IgD-negative memory B cell (primary cell): ENCODE measurements at regions not wholly inside any gene's neighbourhood (a gene's known extent, or its start where the extent isn't known, plus 50 kb on each side); places are given as distances from the start of the nearest gene placed in this dataset.

Source experiments
- H3K27ac Mint-ChIP-seq, 3 donors: one replicate each; pipeline ENCODE4 v1.8.0; 2020 to 2022; ENCODE audit warnings: mild to moderate bottlenecking in 3 of 3, mixed read lengths in 3 of 3, moderate library complexity in 1 of 3
- H3K27me3 Mint-ChIP-seq: one replicate; pipeline ENCODE4 v1.8.0; 2021; ENCODE audit warnings: mixed read lengths
- H3K36me3 Mint-ChIP-seq: one replicate; pipeline ENCODE4 v1.8.0; 2020; ENCODE audit warnings: mild to moderate bottlenecking, mixed read lengths
- H3K4me1 Mint-ChIP-seq, 3 donors: one replicate each; pipeline ENCODE4 v1.8.0; 2020 to 2022; ENCODE audit warnings: mixed read lengths in 3 of 3, mild to moderate bottlenecking in 1 of 3
- H3K4me3 Mint-ChIP-seq, 4 donors: one replicate each; pipeline ENCODE4 v1.8.0; 2020 to 2022; ENCODE audit warnings: mild to moderate bottlenecking in 4 of 4, mixed read lengths in 4 of 4, moderate library complexity in 3 of 4
- H3K9me3 Mint-ChIP-seq, 3 donors: one replicate each; pipeline ENCODE4 v1.8.0; 2020 to 2021; ENCODE audit warnings: mixed read lengths in 3 of 3, mild to moderate bottlenecking in 1 of 3

DNA sequence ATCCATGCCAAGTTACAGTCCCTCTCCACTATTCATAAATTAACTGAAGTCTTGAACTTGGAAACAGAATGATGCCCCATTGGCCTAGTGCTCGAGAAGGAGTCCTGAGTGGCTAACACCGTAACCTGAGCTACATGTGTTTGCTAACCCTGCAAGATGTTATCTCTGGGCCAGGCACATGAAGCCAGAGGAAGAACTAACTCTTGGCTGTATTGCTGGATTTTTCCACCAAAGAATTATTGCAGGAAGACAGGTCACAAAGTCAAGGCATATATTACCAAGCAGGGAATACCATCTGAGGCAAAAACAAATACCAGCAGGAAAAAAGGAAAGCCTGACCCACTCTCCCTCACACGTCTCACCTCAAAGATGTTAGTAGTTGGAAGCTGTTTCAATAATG, 148.9 kb upstream of the PHACTR1 start:
- Mint-ChIP-seq H3K27ac (no peak overlapping the region), H3K4me3 (no peak overlapping the region), H3K36me3 (peaks cover 4% of the 10 kb centered on the region), H3K9me3 (peaks cover 3 to 10% (median 9%) of the 10 kb centered on the region in 3 donors), H3K27me3 (peaks cover 4% of the 10 kb centered on the region), H3K4me1 (no peaks in the 10 kb centered on the region)

DNA sequence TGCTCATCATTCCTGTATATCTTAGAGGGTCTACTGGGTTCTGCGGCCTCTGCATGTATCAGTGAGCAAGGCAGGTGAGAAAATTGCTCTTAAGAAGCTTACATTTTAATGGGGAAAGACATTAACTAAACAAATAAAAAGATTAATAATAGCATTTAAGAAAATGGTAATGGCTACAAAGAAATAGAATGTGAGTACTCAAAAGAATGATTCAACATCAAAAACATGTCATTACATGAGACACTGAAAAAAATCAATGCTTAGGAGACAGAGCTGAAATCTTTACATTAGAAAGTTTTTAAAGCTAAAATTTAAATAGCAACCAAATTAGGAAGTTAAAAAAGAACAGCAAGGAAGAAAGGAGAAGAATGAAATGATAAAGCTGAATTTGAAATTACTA, 146.9 kb upstream of the PHACTR1 start:
- H3K4me3 Mint-ChIP-seq, result no peak overlapping the region
- peaks cover 4% of the 10 kb centered on the region for H3K27me3 Mint-ChIP-seq
- H3K27ac Mint-ChIP-seq, result no peak overlapping the region
- H3K9me3 Mint-ChIP-seq, result peaks cover 0 to 7% (median 0%) of the 10 kb centered on the region in 3 donors
- H3K4me1 Mint-ChIP-seq, result no peaks in the 10 kb centered on the region
- peaks cover 2% of the 10 kb centered on the region for H3K36me3 Mint-ChIP-seq

DNA sequence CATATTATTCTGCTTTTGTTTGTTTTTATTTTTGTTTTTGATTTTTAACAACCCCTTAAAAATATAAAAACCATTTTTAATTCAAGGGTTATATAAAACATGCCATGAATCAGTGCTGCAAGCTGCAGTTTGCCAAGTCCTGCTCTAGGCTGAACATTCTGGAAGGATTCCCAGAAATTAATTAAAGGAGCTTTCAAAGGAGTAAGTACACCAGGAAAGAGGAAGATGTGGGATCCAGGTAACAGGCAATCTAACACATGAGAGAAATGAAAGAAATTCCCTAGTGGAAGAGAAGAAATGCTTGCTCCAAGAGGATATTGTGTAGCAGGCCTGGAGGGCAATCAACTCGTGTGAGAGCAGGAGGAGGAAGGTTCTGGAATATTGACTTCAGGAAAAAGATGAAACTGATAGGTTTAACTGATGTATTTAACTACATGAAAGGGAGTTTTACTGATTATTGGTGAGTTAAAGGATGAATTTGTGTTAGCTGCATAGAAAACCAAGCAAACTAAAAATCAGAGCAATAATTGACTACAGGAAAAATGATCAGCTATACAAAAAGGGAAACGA, 146.0 kb upstream of the PHACTR1 start:
- Mint-ChIP-seq H3K27me3 (peaks cover 3% of the 10 kb centered on the region), H3K27ac (no peak overlapping the region), H3K4me3 (no peak overlapping the region), H3K4me1 (peaks cover 0 to 1% (median 0%) of the 10 kb centered on the region in 3 donors), H3K9me3 (peaks cover 0 to 7% (median 0%) of the 10 kb centered on the region in 3 donors), H3K36me3 (peaks cover 2% of the 10 kb centered on the region)

DNA sequence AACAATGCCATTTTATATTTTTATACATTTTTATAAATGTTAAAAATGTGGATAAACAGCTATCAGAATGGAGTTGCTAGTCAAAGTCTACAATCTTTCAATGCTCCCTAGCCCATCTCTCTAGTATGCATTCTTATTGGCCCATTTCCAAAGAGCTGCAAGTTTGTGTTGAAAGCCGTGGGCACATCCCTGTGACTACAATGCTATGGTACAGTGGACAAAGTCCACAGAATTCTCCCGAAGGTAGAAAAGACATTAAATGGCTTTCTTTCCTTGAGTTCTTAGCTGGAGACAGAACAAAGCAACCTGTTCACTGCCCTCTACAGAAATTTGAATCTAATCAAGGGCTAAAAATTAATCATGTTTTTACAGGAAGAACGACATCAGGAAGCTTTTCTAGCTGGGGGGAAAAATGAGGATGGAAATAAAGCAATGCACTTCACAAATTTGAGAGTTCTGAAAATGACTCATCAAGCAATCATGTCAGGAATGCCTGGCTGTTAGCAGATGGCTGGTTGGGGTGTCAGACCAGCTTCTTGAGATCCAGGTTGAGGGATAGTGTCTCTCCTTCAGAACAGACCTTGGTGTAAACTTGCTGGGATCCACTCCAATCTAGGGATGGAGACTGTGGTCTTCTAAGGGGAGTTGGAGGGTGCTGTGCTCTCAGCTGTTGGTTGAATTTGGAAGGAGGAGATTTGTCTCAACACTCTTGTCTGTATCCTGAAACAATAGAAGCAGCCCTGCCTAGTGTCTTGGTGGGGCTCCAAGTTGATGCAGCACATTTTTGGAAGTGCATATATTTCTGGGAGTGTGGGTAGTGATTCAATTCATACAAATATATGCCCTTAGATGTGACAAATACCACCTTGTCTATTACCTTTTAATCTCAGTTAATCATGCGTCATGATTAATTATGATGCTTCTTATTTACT, 143.4 kb upstream of the PHACTR1 start:
- Mint-ChIP-seq H3K4me1 (peaks cover 0 to 1% (median 0%) of the 10 kb centered on the region in 3 donors), H3K9me3 (no peaks in the 10 kb centered on the region)

DNA sequence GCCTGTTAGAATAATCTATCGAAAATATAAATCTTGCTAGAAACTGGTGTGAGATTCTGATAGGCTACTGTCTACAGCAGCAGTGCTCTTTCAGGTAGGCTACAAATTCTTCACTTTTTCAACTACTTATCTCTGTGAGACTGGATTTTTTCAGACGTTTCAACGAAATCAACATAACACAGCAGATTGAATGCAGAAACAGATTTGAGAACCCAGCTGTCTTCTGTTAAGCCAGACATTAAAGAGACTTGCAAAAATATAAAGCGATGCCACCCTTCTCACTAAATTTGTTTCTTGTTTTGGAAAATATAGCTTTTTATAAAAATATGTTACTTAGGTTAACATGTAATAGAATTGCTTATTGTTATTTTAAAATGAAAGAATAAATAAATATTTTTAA, 140.6 kb upstream of the PHACTR1 start:
- Mint-ChIP-seq H3K9me3 (no peaks in the 10 kb centered on the region), H3K4me1 (peaks cover 0 to 1% (median 0%) of the 10 kb centered on the region in 3 donors), H3K27ac (no peak overlapping the region), H3K27me3 (no peaks in the 10 kb centered on the region), H3K36me3 (no peaks in the 10 kb centered on the region), H3K4me3 (no peak overlapping the region)

More for the DNA sequence above, 143.4 kb upstream of the PHACTR1 start:
- H3K27ac Mint-ChIP-seq, result no peak overlapping the region
- H3K4me3 Mint-ChIP-seq, result no peak overlapping the region
- no peaks in the 10 kb centered on the region for H3K27me3 Mint-ChIP-seq
- peaks cover 2% of the 10 kb centered on the region for H3K36me3 Mint-ChIP-seq

DNA sequence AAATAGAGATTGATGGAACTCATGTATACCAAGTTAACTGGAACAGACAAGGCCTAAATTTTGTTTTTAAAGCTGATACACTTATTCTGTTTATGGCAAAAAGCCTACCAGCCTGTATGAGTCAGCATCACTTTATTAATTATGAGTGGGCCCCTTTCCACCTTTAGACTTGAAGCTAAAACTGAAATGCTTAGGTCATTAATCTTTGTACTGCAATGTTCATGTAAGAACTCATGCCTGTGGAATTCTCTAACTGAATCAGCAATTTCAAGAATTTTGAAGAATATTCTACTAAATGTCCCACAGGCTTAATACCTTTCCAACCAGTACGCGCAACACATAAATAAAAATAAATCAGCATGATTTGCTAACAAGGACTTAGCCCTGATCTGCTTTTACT, 140.2 kb upstream of the PHACTR1 start:
- Mint-ChIP-seq H3K27me3 (no peaks in the 10 kb centered on the region), H3K4me1 (peaks cover 0 to 1% (median 0%) of the 10 kb centered on the region in 3 donors), H3K4me3 (no peak overlapping the region), H3K9me3 (no peaks in the 10 kb centered on the region), H3K27ac (no peak overlapping the region), H3K36me3 (no peaks in the 10 kb centered on the region)

DNA sequence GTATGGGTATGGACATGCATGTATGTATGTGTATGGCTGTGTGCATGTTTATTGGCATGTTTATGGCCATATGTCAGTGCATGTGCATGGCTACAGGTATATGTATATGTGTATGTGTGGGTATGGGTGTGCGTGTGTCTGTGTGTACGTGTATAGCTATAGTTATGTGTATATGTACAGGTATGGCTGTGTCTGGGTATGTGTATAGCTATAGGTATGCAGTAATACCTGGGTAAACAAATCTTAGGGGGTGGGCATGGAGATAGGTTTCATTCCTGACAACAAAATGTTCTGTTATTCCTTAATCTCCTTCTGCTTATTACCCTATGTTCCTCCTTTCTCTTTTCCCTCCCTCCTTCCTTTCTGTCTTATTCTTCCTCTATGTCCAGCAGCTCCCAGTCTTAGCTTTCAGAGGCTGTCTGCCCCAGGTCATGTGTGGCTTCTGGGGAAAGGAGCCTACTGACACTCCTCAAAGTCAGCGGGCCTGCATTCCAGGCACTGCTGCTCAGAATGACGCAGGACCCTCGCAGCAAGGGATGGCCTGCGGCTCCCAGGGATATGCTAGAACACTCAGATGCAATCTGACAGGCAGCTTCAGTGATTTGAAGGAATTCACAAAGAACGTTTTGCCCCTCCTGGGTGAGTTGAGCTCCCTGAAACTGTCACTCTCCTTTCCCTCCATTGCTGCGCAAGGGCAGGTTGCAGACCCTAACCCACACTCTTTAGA, 139.3 kb upstream of the PHACTR1 start:
- no peaks in the 10 kb centered on the region for H3K9me3 Mint-ChIP-seq
- no peaks in the 10 kb centered on the region for H3K36me3 Mint-ChIP-seq
- H3K27me3 Mint-ChIP-seq, result no peaks in the 10 kb centered on the region
- H3K4me1 Mint-ChIP-seq, result peaks cover 0 to 1% (median 0%) of the 10 kb centered on the region in 3 donors
- H3K27ac Mint-ChIP-seq, result no peak overlapping the region
- no peak overlapping the region for H3K4me3 Mint-ChIP-seq

DNA sequence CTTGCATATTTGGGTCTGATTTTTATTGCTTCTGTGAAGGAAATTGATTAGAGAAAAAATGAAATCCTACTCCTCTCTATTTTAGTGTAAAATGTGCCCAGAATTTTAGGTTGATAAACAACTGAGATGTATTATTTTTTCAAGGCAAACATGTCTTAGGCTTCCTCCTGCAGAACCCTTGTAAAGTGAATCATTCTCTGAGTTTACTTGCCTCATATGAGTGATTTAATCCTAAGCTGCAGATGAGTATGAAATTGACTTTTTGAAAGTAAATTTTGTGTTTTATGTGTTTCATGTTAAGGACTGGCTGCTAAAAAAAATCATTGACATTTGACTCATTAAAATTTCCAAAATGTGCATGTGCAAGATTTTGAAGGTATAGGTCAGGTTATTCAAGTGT, 138.5 kb upstream of the PHACTR1 start:
- H3K4me3 Mint-ChIP-seq, result no peak overlapping the region
- H3K9me3 Mint-ChIP-seq, result no peaks in the 10 kb centered on the region
- H3K27ac Mint-ChIP-seq, result no peak overlapping the region
- H3K27me3 Mint-ChIP-seq, result no peaks in the 10 kb centered on the region
- H3K4me1 Mint-ChIP-seq, result peaks cover 0 to 4% (median 1%) of the 10 kb centered on the region in 3 donors
- H3K36me3 Mint-ChIP-seq, result no peaks in the 10 kb centered on the region

DNA sequence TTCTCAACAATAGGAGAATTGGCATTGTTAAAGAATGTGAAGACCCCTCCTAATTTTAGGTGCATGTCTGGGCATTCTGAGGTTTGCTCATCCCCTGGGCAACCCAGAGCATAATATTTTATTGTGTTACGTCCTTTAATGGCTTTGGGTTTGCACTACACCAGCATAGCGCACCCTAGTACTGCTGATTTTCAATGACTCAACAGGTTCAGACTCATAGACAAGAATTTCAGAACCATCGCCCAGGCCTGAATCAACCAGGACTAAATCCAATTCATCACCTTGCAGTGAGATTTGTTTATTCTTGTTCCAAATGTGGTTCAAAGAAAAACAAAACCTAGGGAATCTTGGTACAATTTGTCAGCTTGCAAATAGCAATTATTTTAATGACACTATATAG, 137.8 kb upstream of the PHACTR1 start:
- H3K27ac Mint-ChIP-seq, result no peak overlapping the region
- no peaks in the 10 kb centered on the region for H3K9me3 Mint-ChIP-seq
- no peaks in the 10 kb centered on the region for H3K36me3 Mint-ChIP-seq
- H3K4me1 Mint-ChIP-seq, result peaks cover 0 to 4% (median 1%) of the 10 kb centered on the region in 3 donors
- H3K27me3 Mint-ChIP-seq, result peaks cover 2% of the 10 kb centered on the region
- no peak overlapping the region for H3K4me3 Mint-ChIP-seq

DNA sequence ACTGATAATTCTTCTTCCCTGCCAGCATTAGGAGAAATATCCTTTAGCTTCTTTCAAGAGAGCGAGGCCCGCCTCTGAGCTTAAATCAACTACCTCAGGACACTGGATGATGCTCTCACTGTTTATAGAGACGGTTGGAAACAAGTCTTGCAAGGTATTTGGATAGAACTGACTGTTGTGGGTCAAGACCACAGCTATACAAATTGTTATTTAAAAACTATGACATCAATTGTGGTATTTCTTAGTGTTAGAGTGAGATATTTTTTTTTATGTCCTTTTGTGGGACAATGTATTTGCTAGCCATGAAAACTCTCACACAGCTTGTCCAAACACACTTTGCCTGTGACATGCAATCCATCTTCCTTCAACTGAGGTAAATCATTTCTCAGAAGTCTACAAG, 136.3 kb upstream of the PHACTR1 start:
- Mint-ChIP-seq H3K27ac (no peak overlapping the region), H3K4me1 (peaks cover 0 to 4% (median 0%) of the 10 kb centered on the region in 3 donors), H3K4me3 (no peak overlapping the region), H3K27me3 (peaks cover 4% of the 10 kb centered on the region), H3K9me3 (no peaks in the 10 kb centered on the region), H3K36me3 (no peaks in the 10 kb centered on the region)

DNA sequence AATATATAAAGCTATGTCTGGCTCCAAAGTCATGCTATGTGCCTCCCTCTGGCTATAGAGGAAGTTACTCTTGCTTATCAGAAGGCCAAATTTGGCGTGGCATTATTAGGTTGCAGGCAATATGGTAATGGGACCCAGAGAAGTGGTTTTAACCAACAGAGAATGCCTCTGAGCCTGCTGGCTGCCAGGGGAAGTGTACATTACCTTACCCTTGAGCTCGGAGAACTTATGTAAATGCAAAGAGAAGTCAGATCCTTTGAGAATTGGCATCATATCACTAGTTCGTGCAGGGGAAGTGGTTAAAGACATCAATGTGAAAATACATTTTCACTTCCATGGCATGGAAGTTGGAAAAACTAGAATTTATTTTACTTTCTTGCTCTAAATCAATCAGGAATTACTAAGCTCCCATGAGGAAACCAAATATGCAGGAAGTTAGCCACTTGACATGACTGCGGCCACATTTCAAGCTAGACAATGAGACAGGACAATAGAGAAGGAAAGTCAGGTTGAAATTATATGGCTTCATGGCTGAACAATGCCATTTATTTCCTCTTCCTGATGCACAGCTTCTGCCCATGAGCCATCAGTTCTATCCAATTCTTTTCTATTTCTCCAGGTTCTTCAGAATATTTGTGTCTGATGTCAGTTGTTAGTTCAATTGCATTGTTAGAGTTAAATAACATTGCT, 134.0 kb upstream of the PHACTR1 start:
- Mint-ChIP-seq H3K27me3 (peaks cover 4% of the 10 kb centered on the region), H3K9me3 (no peaks in the 10 kb centered on the region), H3K36me3 (no peaks in the 10 kb centered on the region)

DNA sequence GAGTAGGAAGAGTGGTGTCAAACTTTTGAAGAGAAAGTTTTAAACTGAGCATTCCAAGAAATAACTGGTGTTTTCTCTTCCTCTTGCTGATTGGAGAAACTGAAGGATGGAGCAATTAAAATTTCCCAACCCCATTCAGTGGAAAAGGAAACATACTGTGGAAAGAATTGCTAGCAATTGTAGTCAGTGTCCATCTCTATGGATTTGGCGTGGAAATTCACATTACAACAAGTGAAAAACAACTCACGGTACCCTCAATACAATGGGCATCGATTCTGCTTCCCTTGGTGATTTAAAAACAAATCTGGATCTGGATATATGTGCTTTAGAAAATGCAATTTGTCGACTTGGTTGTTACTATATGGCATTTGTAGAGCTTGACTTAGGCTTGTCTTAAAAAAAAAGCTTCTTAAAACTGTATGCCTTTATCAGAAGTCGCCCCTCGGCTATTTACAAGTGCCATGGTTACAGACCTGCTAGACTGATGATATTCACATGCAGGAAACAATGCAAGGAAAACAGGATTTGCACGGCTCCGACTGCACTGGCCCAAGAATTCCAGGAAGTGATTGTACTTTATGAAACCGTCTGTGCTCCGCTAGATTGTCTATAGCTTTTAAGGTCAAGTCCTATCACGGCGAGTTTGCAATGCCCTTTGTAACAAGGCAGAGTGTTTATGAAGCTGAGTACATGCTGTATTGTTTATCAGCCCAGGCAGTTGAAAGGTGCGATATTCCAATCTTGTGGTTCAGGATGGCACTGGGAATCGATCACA, 131.7 kb upstream of the PHACTR1 start:
- Mint-ChIP-seq H3K27ac (no peak overlapping the region), H3K9me3 (no peaks in the 10 kb centered on the region), H3K36me3 (no peaks in the 10 kb centered on the region), H3K27me3 (peaks cover 4% of the 10 kb centered on the region), H3K4me1 (peaks cover 0 to 5% (median 0%) of the 10 kb centered on the region in 3 donors), H3K4me3 (no peak overlapping the region)

More for the DNA sequence above, 134.0 kb upstream of the PHACTR1 start:
- H3K27ac Mint-ChIP-seq, result no peak overlapping the region
- peaks cover 0 to 5% (median 0%) of the 10 kb centered on the region in 3 donors for H3K4me1 Mint-ChIP-seq
- peak overlapping the region in 1 of 4 donors; percentile 20 for H3K4me3 Mint-ChIP-seq

DNA sequence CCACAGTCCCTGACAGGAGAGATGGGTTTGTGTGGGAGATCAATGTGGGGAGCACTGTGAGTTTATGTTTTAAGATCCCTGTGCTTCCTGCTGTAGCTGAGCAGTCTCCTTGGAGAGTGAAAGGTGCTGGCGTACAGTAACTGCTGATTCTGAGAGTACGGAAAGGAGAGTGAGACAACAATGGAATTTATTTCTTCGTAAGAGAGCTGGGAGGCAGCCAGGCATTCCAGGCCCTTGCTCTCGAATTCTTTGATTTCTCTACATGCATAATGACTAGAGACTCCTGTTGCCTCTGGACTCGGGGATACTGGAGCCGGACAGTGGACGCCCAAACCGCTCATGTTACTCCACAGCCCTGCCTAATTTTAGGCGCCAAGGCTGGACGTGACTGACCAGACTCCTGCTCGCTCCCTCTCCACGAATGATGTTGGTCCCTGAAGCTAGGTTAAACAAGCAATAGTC, 131.0 kb upstream of the PHACTR1 start:
- H3K27ac Mint-ChIP-seq, result no peak overlapping the region
- H3K27me3 Mint-ChIP-seq, result peaks cover 4% of the 10 kb centered on the region
- peaks cover 0 to 5% (median 0%) of the 10 kb centered on the region in 3 donors for H3K4me1 Mint-ChIP-seq
- peaks cover 1% of the 10 kb centered on the region for H3K36me3 Mint-ChIP-seq
- no peaks in the 10 kb centered on the region for H3K9me3 Mint-ChIP-seq
- H3K4me3 Mint-ChIP-seq, result no peak overlapping the region
